KBM-7 (cell line): ENCODE measurements at regions not wholly inside any gene's neighbourhood (a gene's known extent, or its start where the extent isn't known, plus 50 kb on each side); places are given as distances from the start of the nearest gene placed in this dataset.

Experiments
- DNase-seq: peaks from one replicate; pipeline ENCODE4 v3.0.0-alpha.2; 2015
- in situ Hi-C: fragments of 300-500 bp; cut with MboI; formaldehyde crosslinking; loops from 2 replicates; pipeline ENCODE4 v1.14.3; 2020; ENCODE audit warnings: low sequenced_read_pairs, low pct_unique_long_range_greater_than_20kb, mixed read lengths

DNA sequence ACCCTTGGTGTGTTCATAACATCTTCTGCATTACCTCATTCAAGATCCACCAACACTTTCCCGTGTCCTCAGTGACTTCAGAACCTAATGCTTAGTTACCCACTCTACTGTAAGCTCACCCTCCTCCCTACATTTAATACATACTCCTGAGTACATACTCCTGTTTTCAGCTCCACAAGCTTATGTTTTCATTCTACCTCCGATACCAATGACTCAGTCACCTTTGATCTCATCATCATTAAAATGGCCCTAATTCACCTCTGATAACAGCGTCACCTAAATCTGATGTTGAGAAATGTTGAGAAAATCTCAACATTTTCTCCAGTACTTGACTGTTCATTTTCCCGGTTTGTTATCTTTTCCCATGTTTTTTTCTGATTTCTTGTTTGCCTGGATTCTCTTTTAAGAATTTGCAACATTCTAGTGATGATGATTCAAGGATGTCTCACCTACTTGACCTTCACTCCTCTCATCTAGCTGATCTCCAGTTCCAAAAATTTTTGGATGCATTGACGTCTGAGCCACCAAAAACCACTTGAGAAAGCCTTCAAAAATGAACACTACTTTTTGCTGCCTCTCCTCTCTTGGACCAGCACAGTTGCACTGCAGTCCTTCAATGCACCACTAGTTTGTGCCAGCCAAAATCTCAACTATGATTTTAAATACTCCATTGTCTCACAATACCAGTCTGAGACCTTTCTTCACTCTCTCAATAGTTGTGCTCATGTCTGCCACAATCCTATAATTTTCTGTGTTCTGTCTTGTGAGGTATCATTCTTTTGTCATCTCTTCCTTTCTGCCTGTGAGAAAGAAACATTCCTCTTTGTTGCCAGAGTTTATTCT, 220.7 kb upstream of the SEMA6D start:
- no peak for DNase-seq
- in situ Hi-C loops, result no loop called here

DNA sequence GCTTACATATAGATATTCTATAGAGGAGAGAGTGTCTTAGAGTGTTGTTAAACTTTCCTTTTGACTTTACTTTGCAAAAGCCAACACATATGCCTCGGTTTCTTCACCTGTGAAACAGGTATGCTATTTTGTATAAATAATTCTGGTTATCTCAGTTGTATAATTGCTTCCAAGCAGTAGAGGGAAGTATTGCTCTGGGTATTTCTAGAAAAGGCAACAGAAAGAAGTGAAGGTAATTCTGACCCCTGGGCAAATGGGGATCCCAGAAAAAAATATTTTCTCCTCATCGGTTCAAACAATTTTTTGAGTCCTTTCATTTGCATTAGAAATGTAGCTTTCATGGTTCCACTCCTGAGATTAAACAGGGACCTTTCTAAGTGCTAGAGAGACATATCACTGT, 216.5 kb upstream of the SEMA6D start:
- DNase-seq, result no peak
- in situ Hi-C loops, result no loop called here

DNA sequence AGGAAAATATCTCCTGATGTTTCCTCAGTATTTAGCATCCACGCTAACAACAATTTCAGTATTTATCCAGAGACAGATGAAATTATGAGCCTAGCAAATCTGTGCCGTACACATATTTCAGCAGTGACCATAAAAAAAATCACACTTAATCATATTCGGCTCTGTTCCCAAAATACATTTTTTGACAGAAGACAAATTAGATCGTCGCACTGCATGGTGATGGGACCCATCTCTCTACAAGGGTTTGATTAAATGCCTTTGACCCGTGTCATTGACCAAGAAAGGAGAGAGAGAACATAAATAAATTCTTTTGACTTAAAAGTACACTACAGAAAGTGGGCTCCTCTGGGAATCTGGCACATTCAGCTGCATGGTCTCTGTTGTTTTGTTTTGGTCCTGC, 215.3 kb upstream of the SEMA6D start:
- no peak for DNase-seq
- in situ Hi-C loops, result no loop called here

DNA sequence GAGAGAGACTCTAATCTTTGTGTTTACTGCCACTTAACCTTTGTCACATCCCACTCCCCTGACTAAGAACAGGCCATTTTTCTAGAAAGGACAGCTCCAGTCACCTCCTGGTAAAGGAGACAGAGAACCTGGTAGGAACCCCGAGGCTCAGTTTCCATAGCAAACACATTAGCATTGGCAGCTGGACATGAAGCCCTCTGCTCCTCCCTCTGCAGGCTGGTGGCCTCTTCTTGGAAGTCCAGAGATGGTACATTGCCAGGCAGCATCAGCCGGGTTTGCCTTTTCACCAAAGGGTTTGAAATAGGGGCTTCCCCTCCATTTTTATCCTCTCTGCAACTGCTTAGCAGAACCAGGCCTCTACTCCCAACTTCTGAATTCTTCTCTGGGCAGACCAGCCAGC, 213.4 kb upstream of the SEMA6D start:
- no peak for DNase-seq
- in situ Hi-C loops, result no loop called here

DNA sequence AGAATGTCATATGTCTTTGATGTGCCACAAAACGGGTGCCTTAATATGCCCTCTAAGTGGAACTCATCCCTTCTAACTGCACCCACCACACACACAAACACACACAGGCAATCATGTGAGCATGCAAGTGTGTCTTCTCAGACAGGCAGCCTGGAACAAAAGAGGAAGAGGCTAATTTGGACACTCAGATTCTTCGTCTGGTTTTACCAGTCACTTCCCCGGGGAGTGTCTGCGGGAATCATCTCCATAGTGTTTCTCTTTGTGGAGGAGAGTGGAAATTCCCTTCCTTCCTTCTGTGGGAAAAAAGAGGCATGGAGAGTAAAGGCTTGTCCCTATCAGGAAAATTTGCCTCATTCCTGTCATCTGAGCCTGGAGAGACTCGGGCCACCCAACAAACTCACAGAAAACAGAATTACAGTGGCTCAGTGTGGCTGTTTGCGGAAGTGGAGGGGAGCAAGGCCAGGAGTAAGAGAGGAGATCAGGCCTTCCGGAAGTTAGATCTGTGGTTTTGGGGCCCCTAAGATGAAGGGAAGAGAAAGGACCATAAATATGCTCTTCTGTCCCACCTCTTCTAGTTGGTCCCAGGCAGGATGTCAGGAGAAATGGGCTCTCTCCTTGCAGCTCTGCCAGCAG, 212.6 kb upstream of the SEMA6D start:
- in situ Hi-C loops, result no loop called here
- no peak for DNase-seq

DNA sequence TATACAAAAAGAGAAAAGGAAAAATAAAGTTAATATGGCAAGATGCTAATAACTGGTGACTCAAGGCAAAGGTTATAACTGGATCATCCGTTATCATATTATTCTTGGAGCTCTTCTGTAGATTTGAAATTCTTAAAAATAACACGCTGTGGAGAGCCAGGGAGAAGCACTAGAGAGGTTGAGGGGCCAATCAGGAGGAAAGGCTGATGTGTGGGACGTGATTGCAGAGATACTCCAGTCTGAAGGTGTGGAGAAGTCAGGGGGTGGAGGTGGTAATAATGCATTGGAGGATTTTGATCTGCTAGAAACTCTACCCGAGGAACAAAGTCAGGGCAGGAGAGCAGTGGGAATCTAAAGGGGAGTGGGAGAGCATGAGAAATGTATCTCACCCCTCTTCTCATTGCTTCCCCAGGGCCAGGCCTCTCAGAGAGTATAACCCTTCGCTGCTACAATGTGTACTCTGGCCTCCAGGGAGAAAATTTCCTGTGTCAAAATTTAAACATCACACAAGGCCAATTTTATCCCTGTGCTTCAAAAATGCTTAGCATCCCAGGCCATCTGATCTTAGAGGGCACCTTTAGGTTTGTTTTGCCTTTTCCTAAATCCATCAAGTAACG, 211.5 kb upstream of the SEMA6D start:
- no peak for DNase-seq

DNA sequence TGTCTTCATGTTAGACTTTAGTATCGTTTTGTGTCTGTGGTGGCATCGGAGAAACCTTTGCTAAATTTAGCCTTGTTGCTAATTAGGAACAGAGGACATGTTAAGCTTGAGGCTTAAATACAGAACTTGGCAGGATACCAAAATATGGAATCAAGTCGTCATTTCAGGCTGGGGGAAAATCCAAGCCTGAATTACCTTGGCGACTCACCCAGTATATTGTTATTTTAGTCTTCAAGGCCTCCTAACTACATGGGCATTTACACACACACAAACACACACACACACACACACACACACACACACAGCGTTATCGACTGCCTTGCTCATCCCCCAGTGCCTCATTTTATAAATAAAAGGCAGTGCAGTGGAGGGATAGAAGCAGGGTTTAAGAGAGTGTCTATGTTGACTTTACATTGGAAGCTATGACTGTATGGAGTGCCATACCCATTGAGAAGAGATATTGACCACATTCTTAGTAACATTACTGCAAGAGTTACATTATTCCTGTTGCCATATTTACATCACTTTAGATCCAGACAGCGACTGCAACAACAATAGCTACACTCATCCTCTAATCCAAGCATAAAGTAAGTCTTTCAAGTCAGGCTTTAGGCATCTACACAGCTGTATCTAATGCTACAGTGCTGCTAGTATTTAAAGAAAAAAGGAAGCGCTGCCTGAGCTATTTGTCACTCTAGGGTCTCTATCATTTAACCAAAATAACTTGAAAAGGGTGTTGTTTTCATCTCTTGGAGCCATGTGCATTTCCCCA, 210.8 kb upstream of the SEMA6D start:
- in situ Hi-C loops, result no loop called here
- no peak for DNase-seq

More for the DNA sequence above, 211.5 kb upstream of the SEMA6D start:
- in situ Hi-C loops, result no loop called here

DNA sequence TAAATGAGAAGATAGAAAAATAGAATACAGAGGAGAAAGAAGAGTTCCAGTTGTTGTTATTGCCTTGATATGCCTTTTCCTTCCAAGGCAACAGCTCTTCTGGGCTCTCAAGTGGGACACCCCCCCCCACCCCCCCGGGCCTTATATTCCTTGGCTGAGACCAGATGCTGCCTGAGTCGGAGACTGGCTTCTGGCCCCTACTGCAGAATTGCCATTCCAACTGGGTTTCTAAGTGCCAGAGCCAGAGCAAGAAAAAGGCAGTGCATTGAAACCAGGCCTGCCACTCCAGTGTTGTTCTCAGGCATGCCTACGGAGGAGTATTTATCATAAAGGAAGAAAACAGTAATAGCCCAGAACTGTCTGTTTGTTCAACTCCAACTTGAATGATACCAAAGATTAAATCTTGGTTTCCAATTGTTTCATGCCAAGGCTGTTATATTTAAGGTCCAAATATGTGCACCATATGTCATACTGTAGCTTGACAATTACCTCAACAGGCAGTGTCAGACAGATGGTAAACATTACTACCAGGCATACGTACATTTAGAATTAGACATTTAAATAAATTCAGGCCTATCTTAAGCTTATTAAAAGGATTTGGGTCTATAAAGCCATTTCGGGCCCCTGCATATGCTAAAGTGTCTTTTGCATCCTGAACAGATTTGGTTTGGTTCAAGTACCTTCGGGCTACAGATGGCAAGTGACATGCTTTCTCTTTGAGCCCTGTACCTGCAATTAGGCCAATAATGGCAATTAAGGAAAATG, 209.9 kb upstream of the SEMA6D start:
- in situ Hi-C loops, result no loop called here
- no peak for DNase-seq

DNA sequence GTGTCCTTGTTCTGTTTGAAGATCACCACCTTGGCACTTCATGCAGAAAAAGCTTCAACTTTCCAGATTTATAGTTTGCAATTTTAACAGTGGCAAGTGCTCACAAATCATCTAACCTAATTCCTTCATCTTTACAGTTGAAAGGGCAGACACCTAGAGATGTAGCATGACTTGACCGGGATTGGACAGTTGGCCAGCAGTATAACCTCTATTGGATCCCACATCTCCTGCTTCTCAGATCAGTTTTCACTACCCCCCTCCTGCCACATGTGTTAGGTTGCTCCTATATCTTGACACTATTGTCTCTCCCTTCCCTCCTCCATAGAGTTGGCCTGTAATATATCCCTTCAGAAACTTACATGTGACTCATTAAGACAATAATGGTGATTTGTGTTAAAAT, 206.0 kb upstream of the SEMA6D start:
- DNase-seq, result no peak
- in situ Hi-C loops, result no loop called here

DNA sequence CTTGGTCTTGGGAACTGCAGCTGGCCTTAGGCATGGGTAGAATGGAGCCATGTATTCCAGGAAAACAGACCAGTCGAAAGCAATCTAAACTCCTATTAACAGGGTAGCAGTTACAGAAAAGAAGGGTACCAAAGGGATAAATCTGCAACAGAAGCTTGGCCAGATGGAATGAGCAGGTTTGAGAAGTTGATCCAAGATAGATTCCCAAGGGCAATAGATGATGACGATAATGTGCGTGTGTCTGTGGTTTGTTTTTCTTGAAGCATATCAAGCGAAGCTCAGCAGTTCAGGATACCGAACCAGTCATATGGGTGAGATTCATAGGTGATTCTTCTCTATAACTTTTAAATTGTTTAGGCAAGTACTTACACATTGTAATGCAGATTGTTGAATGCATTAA, 203.8 kb upstream of the SEMA6D start:
- no peak for DNase-seq
- in situ Hi-C loops, result no loop called here

DNA sequence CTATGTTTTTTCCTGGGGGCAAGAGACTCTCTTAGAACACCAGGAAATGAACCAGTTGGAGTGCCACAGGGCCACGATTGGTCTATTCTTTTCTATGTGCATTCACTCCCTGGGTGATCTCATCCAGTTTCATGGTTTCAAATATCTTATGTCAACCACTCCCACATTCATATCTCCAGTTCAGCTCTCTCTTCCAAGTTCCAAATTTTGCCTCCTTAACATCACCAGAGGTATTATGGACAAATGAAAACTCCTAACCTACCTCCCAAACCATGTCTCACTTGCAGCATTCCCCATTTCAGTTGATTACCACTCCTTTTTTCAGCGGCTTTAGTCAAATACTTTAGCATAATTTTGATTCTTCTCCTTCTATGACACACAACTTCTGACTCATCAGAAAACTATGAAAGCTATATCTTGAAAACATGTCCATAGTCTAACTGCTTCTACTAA, 203.1 kb upstream of the SEMA6D start:
- in situ Hi-C loops, result no loop called here
- DNase-seq, result no peak

DNA sequence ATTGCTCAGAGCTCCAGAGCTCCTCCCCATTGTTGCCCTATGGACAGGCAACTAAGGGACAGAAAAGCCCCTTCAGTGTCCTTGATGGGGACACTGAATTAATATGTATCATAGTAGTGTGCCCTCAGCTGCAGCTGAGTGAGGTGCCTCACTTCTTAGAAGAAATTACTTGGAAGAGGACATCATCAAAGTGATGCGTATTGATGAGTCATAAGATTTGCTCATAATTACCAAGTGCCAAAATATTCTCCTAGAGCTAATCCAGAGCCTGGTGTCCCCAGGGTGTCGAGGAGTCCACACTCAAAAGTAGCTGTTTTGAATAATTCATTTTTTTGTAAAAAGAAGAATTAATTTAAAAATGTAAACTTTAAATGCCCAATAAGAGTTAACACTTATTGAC, 200.7 kb upstream of the SEMA6D start:
- in situ Hi-C loops, result no loop called here
- no peak for DNase-seq

DNA sequence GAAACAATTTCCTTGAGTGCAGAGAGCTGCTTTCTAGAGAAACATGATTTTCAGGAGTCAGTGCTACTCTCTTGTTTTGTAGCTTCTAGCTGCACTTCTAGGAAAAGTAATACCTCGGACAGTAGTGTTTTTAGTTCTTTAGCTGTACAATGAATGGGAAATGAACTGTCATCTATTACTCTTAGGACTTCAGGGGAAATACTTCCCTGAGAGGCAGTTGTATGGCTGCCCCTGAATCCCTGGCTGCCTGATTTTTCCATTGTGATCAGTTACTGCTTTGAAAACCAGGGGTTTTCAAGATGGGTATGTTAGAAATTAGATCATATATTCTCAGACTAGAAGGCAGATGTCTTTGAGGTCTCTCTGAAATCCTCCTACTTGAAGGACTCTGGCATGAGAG, 200.3 kb upstream of the SEMA6D start:
- DNase-seq, result no peak
- in situ Hi-C loops, result no loop called here

DNA sequence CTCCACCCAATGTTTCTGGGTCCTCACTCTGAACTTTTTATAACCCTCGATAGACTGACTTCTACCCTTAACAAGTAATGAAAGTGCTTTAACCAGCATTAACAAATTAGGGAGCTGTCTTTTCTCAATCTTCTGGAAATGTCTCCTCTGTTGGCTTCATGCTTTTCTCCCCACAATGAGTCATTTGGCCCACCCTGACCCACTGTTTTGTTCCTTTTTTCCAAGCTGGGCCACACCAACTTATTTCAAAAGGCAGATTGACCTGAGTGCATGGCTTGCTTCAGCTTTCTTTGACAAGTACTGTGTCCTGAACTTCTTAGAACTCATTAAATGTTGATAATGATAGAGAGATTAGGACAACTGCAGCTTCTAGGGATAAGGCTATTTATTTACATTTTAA, 199.6 kb upstream of the SEMA6D start:
- in situ Hi-C loops, result no loop called here

DNA sequence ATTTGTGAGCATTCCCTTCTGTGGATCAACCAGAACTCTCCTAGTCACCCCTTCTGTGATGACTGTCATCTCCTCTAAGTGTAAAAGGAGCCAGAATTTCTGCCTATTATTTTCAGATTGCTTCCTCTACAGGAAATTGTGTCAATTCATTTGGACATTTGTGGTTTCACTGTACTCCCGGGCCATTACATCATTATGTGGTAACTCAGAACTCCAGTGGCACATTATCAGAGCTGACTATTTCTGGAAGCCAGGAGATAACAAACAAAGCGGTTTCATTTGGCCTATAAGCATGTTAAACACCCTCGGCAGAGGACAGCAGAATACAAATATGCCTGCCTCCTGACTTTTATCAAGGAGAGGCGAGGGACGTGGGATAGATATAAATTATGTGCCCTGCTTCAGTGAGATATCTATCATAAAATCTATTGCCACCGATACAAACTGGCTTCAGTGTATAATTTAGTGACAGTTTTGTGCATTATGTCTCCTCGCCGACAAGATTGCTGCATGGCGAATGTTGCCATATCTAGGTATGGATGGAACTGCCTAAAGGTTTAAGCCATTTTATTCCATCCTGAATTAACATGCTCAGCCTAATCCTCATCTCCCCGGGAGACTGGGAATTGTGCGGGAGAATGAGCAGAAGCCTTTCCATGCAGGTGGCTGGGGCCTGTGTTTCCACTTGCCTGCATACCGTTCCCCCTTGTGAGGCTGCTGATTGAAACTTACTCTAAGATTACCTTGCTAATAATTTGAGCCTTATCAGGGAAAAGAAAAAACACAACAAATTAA, 193.4 kb upstream of the SEMA6D start:
- in situ Hi-C loops, result no loop called here
- DNase-seq, result peak; percentile 14

More for the DNA sequence above, 199.6 kb upstream of the SEMA6D start:
- DNase-seq, result no peak

DNA sequence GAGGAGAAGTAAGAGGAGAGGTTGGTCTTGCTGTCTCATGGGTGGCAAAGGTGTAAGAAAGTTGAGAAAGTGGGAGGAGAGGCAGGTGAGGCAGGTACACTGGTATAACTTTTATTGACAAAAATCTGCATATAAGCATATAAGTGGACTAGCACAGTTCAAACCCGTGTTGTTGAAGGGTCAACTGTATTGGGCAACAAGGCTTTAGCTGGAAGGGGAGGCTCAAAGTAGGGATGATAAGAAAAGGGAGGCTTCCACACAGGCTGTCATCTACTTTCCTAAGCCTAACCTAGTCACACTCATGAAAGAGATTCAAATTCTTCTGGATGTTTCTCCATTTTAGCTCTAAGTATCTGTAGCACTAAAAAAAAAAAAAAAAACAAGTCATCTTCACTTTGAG, 188.1 kb upstream of the SEMA6D start:
- in situ Hi-C loops, result no loop called here
- no peak for DNase-seq

DNA sequence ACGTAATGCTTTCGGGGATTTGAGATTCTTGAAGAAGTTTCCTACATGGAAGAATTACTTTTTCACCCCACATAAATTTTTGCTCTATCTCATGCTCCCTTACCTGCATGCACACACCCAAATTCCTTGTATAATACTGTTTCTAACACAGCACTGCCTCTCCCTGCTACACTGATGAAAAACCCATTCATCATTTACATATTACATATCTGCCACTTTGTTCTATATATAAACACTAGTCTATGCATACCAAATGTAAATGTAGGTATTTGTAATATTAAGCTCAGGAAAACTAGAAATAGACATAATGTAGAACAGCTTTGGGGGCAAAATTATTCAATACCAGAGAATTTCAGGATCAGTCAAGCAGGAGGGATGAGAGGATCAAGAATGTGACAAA, 182.6 kb upstream of the SEMA6D start:
- no peak for DNase-seq
- in situ Hi-C loops, result no loop called here

DNA sequence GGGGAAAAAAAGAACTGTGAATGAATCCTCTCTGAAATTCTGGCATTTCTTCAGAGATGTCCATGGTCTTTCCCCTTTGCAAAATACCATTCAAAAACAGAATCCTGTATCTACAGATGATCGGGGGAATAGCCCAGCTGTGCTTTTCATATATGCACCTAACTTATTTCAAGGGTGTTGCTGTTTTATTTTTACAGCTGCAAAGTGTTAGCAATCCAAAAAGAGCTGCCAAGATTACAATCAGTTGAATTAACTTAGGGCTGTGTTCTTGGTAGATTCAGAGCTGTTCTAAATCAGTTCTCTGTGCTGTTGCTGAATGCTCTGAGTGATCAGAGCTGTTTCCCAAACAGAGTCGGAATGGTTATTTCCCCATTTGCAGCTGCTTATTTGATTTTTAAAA, 175.7 kb upstream of the SEMA6D start:
- no peak for DNase-seq
- in situ Hi-C loops, result no loop called here
